ENCODE measurements at regions not wholly inside any gene's neighbourhood (a gene's known extent, or its start where the extent isn't known, plus 50 kb on each side); places are given as distances from the start of the nearest gene placed in this dataset.

DNA sequence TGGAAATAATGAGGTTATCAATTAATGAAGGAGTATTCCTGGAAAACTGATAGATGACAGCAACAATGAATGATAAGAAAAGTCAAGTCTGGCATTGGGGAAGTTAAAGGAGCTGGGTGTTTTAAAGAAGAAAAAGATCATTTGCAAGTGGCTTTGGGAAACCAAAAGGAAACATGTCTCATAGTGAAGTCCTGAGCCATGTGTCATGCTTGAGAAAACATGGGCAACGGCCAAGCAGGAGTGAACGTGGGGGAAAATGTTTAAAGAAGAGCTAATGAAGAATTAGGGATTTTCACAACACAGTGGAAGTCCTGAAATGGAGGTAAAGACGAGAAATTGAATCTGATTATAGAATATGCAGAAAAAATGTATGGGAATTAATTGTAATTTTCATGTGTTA is 1383.2 kb upstream of the CELF2 start:
- POLR2A ChIA-PET, result no interaction called here
- no peak overlapping the region for H3K4me3 Mint-ChIP-seq
- no peaks in the 10 kb centered on the region for H3K4me1 Mint-ChIP-seq
- DNase-seq, result no peak
- no peaks in the 10 kb centered on the region for H3K9me3 Mint-ChIP-seq
- ATAC-seq (ENCODE audit: low read depth), result no peak
- no peaks in the 10 kb centered on the region for H3K36me3 Mint-ChIP-seq
- H3K27ac Mint-ChIP-seq, result no peak overlapping the region
- no peaks in the 10 kb centered on the region for H3K27me3 Mint-ChIP-seq

DNA sequence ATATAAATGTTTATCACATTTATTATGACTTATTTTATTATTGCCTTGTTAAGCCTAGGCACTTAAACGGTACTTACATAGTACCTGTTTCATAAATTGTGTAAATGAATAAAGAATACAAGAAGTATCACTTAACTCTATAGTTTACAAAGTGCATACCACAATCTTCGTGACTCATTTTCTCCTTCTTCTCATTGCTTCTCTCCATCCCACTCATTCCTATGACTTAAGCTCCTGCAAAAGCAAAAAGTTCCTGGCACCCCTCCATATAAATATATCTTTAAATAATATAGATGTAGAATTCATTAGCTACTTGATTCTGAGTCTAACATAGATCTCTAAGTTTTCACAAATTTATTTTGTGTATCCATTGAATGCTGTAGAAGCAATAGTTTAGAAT is 1382.0 kb upstream of the CELF2 start:
- no peaks in the 10 kb centered on the region for H3K27me3 Mint-ChIP-seq
- H3K4me3 Mint-ChIP-seq, result no peak overlapping the region
- no peaks in the 10 kb centered on the region for H3K4me1 Mint-ChIP-seq
- POLR2A ChIA-PET, result no interaction called here
- no peaks in the 10 kb centered on the region for H3K36me3 Mint-ChIP-seq
- H3K9me3 Mint-ChIP-seq, result no peaks in the 10 kb centered on the region
- DNase-seq (no peak), ATAC-seq (ENCODE audit: low read depth) (no peak)
- no peak overlapping the region for H3K27ac Mint-ChIP-seq

DNA sequence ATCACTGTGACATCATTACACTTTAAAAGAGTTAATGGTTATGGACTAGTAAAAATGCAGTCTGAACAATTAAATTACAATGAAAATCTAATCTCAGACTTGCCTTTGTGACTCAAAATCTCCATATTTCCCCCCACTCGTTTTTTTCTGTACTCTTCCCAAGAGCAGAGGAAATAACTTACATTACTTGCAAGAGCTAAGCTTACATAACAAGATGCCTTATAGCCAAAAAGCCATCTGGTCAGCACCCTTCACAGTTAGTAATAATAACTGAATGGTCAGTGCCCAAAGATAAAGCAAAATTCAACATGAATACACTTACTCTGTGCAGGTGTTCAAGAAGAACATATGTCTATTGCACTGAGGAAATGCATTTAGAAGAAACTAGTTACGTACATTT is 1381.5 kb upstream of the CELF2 start:
- Mint-ChIP-seq H3K27ac (no peak overlapping the region), H3K4me1 (no peaks in the 10 kb centered on the region), H3K4me3 (no peak overlapping the region), H3K27me3 (no peaks in the 10 kb centered on the region), H3K9me3 (no peaks in the 10 kb centered on the region), H3K36me3 (no peaks in the 10 kb centered on the region)
- POLR2A ChIA-PET, result no interaction called here
- DNase-seq (no peak), ATAC-seq (ENCODE audit: low read depth) (no peak)

DNA sequence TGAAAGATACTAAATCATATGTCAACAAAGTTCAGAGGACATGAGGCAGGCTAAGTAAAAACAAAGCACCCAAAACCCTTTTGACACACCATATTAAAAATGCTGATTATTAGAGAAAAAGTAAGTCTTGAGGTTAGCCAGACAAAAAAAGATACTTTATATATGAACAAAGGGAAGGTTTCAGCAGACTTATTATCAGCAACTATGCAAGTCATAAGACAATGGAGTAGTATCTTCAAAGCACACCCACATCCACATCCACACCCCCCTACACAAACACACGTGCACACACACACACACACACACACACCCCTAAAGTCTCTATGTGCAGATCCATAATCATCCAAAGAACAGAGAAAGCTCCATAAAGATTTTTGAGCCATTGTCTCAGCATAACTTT is 1373.9 kb upstream of the CELF2 start:
- POLR2A ChIA-PET, result interaction anchor here (0.6 kb wide), 1 partner anchor 22 kb away, joined by 3 read pairs; no protein-coding TSS in a partner anchor
- Mint-ChIP-seq H3K27me3 (no peaks in the 10 kb centered on the region), H3K4me3 (no peak overlapping the region), H3K27ac (no peak overlapping the region), H3K9me3 (peaks cover 3% of the 10 kb centered on the region), H3K36me3 (no peaks in the 10 kb centered on the region), H3K4me1 (no peaks in the 10 kb centered on the region)
- ATAC-seq (ENCODE audit: low read depth), result no peak
- DNase-seq, result no peak

DNA sequence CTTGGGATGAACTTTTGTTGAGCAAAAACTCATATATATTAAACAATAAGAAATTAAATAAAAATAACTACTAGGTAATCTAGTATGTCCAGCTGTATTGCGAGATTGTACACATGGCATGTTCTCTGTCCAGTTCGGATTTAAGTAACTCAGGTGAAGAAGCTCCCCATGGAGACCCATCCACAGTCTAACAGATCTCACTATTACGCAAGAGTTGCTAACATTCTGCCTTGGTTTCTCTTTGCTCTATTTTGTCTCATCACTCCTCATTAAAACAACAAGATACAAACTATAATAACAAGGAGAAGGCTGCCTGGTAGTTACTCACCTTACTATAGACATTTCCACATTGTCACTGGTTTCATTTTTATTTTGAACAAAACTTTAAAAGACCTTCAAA is 1372.3 kb upstream of the CELF2 start:
- H3K9me3 Mint-ChIP-seq, result peaks cover 3% of the 10 kb centered on the region
- no peak overlapping the region for H3K4me3 Mint-ChIP-seq
- DNase-seq, result no peak
- no peaks in the 10 kb centered on the region for H3K36me3 Mint-ChIP-seq
- H3K27me3 Mint-ChIP-seq, result no peaks in the 10 kb centered on the region
- POLR2A ChIA-PET, result no interaction called here
- H3K4me1 Mint-ChIP-seq, result no peaks in the 10 kb centered on the region
- ATAC-seq (ENCODE audit: low read depth), result no peak
- no peak overlapping the region for H3K27ac Mint-ChIP-seq

DNA sequence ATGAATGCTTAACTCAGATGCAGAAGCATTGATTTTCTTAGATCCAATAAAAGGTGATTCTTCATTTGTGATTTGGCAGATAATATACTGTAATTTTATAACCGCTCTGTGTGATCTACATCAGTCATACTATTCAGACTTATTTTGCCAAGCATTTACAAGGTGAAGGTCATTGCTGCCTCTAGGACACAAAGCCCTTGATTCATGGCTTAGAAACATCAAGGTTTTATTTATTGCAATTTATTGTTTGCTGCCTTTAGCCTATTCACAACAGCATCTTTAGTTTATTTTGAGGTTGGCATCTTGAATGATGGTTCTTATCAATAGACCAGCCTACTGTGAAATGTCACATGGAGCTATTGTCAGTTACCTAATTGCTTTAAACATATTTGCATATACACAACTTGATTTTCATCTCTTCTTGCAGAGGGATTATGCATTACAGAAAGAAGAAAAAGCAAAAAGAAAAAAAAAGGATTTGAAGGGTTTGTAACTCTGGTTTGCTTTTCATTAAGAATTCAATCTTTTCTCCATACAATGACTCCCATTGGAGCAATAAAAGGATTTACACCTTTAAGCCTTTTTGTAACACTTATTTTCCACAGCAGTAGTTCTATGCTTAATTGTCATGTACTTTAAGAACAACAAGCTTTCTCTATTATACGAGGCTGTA is 1371.6 kb upstream of the CELF2 start:
- ATAC-seq (ENCODE audit: low read depth) (no peak), DNase-seq (no peak)
- POLR2A ChIA-PET, result no interaction called here
- Mint-ChIP-seq H3K36me3 (no peaks in the 10 kb centered on the region), H3K4me3 (no peak overlapping the region), H3K27me3 (no peaks in the 10 kb centered on the region), H3K27ac (no peak overlapping the region), H3K4me1 (no peaks in the 10 kb centered on the region), H3K9me3 (peaks cover 3% of the 10 kb centered on the region)

DNA sequence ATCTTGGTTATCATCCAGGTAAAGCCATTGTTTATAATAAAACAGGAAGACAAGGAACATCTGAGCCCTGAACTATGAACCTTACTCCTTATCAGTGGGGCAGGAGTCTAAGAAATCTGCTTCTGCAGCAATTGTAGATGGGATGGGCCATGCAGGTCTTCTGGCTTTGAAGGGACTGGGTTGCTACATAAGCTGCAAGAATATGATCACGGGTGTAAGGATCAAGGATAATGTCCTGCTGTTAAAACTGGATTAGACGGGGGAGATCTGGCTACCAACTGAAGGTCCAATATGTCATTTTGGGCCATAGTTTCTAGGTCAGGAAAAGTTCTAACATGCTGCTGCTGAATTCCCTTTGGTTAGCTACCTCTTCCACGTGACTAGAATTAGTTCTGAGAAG is 1363.4 kb upstream of the CELF2 start:
- no peak overlapping the region for H3K27ac Mint-ChIP-seq
- peaks cover 2% of the 10 kb centered on the region for H3K27me3 Mint-ChIP-seq
- ATAC-seq (ENCODE audit: low read depth) (no peak), DNase-seq (no peak)
- no peaks in the 10 kb centered on the region for H3K4me1 Mint-ChIP-seq
- H3K36me3 Mint-ChIP-seq, result no peaks in the 10 kb centered on the region
- no peaks in the 10 kb centered on the region for H3K9me3 Mint-ChIP-seq
- POLR2A ChIA-PET, result no interaction called here
- H3K4me3 Mint-ChIP-seq, result no peak overlapping the region

DNA sequence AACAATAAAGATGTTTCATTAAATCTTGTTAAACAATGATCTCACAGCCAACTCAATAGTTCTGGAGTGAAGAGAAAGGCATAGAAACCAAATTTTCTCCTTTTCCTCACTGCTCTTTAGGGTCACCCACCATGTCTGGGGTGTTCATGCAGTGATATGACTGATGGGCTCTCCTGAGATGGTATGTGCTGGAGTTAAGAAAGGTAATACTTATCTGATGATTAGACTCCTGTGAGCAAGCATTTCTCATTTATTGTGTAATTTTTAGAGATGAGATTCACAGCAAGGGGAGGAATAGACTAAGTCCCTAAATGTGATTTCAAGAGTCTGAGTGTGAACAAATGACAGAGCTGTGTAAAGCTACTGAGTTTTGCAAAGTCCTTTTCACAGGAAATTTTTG is 1361.3 kb upstream of the CELF2 start:
- POLR2A ChIA-PET, result no interaction called here
- Mint-ChIP-seq H3K9me3 (no peaks in the 10 kb centered on the region), H3K27me3 (peaks cover 2% of the 10 kb centered on the region), H3K4me1 (no peaks in the 10 kb centered on the region), H3K27ac (no peak overlapping the region), H3K36me3 (no peaks in the 10 kb centered on the region), H3K4me3 (no peak overlapping the region)
- DNase-seq, result no peak
- no peak for ATAC-seq (ENCODE audit: low read depth)

DNA sequence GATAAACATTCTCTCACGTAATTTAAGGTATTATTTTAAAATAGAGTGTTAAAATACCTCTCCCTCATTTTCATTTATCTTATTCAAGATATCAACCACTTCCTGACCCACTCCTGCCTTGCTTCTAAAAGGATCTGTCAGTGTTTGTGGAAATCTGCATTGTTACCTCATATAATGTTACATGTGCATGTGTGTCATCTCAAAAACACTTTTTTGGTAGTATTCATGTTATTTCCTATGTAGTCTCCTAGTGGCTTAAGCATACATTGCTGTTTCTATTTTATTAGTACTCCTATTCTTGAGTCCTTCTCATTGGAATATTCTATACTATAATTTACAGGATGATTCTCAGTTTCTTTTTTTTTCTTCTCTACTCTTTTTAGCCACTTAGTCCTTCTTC is 1360.7 kb upstream of the CELF2 start:
- POLR2A ChIA-PET, result no interaction called here
- Mint-ChIP-seq H3K9me3 (no peaks in the 10 kb centered on the region), H3K4me3 (no peak overlapping the region), H3K36me3 (no peaks in the 10 kb centered on the region), H3K4me1 (no peaks in the 10 kb centered on the region), H3K27me3 (peaks cover 2% of the 10 kb centered on the region), H3K27ac (no peak overlapping the region)
- DNase-seq (no peak), ATAC-seq (ENCODE audit: low read depth) (no peak)

DNA sequence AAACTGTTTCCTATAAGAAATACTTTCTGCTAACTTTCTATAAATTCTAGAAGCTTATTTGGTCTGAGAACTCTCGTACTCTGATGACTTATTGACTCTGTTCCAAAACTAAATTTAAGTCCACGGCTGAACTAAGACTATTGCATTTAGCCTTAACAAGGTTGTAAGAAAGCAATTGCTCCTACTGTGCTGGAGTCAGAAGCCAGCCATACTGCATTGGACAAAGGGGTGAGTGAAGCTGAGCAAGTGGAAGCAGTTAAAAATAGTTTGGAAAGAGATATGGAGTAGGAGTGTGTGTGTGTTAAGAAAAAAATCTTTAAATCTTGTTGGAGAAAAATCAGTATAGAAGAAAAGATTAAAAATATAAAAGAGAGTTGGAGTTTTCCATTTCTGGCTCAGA is 1360.1 kb upstream of the CELF2 start:
- DNase-seq (no peak), ATAC-seq (ENCODE audit: low read depth) (no peak)
- no peak overlapping the region for H3K27ac Mint-ChIP-seq
- H3K4me3 Mint-ChIP-seq, result no peak overlapping the region
- no peaks in the 10 kb centered on the region for H3K9me3 Mint-ChIP-seq
- peaks cover 2% of the 10 kb centered on the region for H3K27me3 Mint-ChIP-seq
- no peaks in the 10 kb centered on the region for H3K4me1 Mint-ChIP-seq
- no peaks in the 10 kb centered on the region for H3K36me3 Mint-ChIP-seq
- POLR2A ChIA-PET, result no interaction called here

DNA sequence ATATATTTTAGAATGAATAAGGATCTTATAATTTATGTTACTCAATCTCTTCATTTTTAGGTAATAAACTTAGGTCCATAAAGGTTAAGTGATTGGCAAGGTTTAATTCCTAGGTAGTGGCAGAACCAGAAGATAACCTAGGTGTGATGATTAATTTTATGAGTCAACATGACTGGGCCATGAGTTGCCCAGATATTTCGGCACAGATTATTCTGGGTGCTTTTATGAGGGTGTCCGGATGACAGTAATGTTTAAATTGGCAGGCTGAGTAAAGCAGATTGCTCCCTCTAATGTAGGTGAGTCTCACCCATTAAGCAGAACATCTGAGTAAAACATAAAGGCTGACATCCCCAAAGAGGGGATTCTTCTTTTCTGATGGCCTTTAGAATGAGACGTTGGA is 1349.3 kb upstream of the CELF2 start:
- no peaks in the 10 kb centered on the region for H3K4me1 Mint-ChIP-seq
- H3K36me3 Mint-ChIP-seq, result no peaks in the 10 kb centered on the region
- H3K27me3 Mint-ChIP-seq, result no peaks in the 10 kb centered on the region
- ATAC-seq (ENCODE audit: low read depth), result no peak
- no peaks in the 10 kb centered on the region for H3K9me3 Mint-ChIP-seq
- no peak for DNase-seq
- no peak overlapping the region for H3K27ac Mint-ChIP-seq
- POLR2A ChIA-PET, result no interaction called here
- H3K4me3 Mint-ChIP-seq, result no peak overlapping the region

DNA sequence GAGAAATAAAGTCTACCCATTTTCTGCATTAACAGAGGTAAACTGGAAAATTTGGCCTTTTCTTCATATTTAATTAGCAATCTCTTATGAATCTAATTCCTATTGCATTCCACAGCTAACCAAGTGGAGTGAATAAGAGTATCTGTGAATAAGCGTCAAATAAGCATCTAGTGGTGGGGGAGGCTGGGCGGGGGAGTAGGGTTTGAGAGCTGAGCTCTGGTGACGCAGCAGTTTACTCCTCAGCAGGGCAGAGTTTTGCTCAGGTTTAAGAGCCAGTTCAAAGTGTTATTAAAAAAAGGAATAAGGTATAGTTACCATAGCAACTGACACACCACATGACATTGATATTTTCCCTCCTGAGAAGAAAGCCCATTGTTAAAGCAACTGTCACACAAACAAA is 1346.8 kb upstream of the CELF2 start:
- Mint-ChIP-seq H3K9me3 (no peaks in the 10 kb centered on the region), H3K36me3 (no peaks in the 10 kb centered on the region), H3K4me1 (no peaks in the 10 kb centered on the region), H3K27ac (no peak overlapping the region), H3K4me3 (no peak overlapping the region), H3K27me3 (no peaks in the 10 kb centered on the region)
- no peak for DNase-seq
- ATAC-seq (ENCODE audit: low read depth), result no peak
- POLR2A ChIA-PET, result no interaction called here

DNA sequence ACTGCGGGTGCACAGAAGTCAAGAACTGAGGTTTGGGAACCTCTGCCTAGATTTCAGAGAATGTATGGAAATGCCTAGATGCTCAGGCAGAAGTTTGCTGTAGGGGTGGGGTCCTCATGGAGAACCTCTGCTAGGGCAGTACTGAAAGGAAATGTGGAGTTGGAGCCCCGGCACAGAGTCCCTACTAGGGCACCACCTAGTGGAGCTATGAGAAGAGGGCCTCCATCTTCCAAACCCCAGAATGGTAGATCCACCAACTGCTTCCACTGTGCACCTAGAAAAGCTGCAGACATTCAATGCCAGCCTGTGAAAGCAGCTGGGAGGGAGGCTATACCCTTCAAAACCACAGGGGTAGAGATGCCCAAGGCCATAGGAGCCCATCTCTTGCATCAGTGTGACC is 1336.0 kb upstream of the CELF2 start:
- DNase-seq (no peak), ATAC-seq (ENCODE audit: low read depth) (no peak)
- Mint-ChIP-seq H3K4me3 (no peak overlapping the region), H3K4me1 (no peaks in the 10 kb centered on the region), H3K36me3 (no peaks in the 10 kb centered on the region), H3K27me3 (peaks cover 1% of the 10 kb centered on the region), H3K9me3 (no peaks in the 10 kb centered on the region), H3K27ac (no peak overlapping the region)
- POLR2A ChIA-PET, result no interaction called here

DNA sequence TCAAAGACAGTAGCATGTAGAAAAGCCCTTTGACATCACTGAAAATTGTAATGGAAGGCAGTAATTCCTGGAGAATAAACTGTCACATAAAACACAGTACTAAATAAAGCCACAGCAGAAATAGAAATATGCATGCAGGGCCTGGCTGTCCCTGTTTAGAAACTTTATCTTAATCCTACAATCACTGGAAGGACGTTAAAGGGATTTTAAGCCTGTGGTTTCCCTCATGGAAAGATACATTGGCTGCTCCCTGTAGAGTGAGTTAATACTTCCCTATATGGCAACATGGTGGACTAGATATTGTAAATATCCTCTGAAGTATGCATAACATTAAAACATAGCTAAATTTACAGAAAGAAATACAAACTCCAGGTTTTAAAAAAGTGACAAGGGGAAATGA is 1334.9 kb upstream of the CELF2 start:
- Mint-ChIP-seq H3K27me3 (peaks cover 1% of the 10 kb centered on the region), H3K9me3 (no peaks in the 10 kb centered on the region), H3K27ac (no peak overlapping the region), H3K4me1 (no peaks in the 10 kb centered on the region), H3K36me3 (no peaks in the 10 kb centered on the region), H3K4me3 (no peak overlapping the region)
- ATAC-seq (ENCODE audit: low read depth) (no peak), DNase-seq (no peak)
- POLR2A ChIA-PET, result no interaction called here

DNA sequence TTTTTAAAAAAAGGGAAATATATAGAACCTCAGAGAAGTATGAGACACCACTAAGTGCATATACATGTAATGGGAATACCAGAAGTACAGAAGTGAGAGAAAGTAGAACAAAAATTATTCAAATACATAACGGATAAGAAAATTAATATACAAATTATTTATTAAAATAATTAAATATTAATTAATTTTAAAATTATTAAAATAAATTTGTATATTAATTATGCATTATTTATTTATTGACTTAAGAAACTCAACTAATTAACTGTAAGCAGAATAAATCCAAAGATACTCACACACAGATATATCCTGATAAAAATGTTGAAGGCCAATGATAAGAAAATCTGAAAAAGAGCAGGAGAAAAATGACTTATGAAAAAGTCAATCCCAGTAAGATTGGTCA is 1333.5 kb upstream of the CELF2 start:
- Mint-ChIP-seq H3K9me3 (no peaks in the 10 kb centered on the region), H3K27me3 (peaks cover 1% of the 10 kb centered on the region), H3K27ac (no peak overlapping the region), H3K4me3 (no peak overlapping the region), H3K36me3 (no peaks in the 10 kb centered on the region), H3K4me1 (no peaks in the 10 kb centered on the region)
- ATAC-seq (ENCODE audit: low read depth) (no peak), DNase-seq (no peak)
- POLR2A ChIA-PET, result no interaction called here

Measured in activated naive CD8-positive, alpha-beta T cell treated with anti-CD3 and anti-CD28 coated beads, Interleukin-2, amount 10 ng/mL, durations not matched to agents 7 days and 5 days (primary cell).